Tibial artery (tissue), 4 donors: ENCODE measurements at regions not wholly inside any gene's neighbourhood (a gene's known extent, or its start where the extent isn't known, plus 50 kb on each side); places are given as distances from the start of the nearest gene placed in this dataset.
A peak's percentile ranks its signal among the peaks of the same experiment; 100 is the strongest.

ENCODE experiments used
- DNase-seq, 2 donors: peaks; one replicate each; pipeline ENCODE4 v3.0.0-alpha.2; 2019
- H3K27ac ChIP-seq, 2 donors: fragments of 200-600 bp; sonication (generic) in 1 of 2; 1 replicate in 1 of 2; 2 replicates in 1 of 2; pipeline ENCODE4 v1.5.1; 2018 to 2019; ENCODE audit warnings: mild to moderate bottlenecking in 1 of 2
- H3K27me3 ChIP-seq, 2 donors: fragments of 200-600 bp; sonication (generic) in 1 of 2; one replicate each; pipeline versions ENCODE4 v1.5.1 to v1.6.0; 2016 to 2019
- H3K36me3 ChIP-seq, 3 donors: fragments of 200-600 bp; sonication (generic) in 2 of 3; one replicate each; pipeline ENCODE4 v1.5.1; 2016 to 2019; ENCODE audit warnings: mild to moderate bottlenecking in 2 of 3
- H3K4me1 ChIP-seq, 4 donors: fragments of 200-600 bp; sonication (generic) in 2 of 4; 1 replicate in 3 of 4; 2 replicates in 1 of 4; pipeline ENCODE4 v1.5.1; 2016 to 2019
- H3K4me3 ChIP-seq, 2 donors: fragments of 200-600 bp; sonication (generic) in 1 of 2; 1 replicate in 1 of 2; 2 replicates in 1 of 2; pipeline ENCODE4 v1.5.1; 2018 to 2019; ENCODE audit warnings: mild to moderate bottlenecking in 2 of 2
- H3K9me3 ChIP-seq, 3 donors: fragments of 200-600 bp; sonication (generic) in 1 of 3; one replicate each; pipeline ENCODE4 v1.5.1; 2016 to 2019
- CTCF ChIP-seq, 2 experiments: fragments of 200-600 bp in 1 of 2; fragments of 450-650 bp in 1 of 2; IDR thresholded peaks; one replicate each; pipeline ENCODE4 v1.5.1; 2017 to 2019; ENCODE audit warnings: antibody characterized with exemption in 2 of 2, mild to moderate bottlenecking in 1 of 2, moderate library complexity in 1 of 2
- intact Hi-C: fragments of 100-400 bp; cut with DNase I; formaldehyde crosslinking; loops from one replicate; pipeline ENCODE4 v1.15.0; 2023; ENCODE audit warnings: low total_unique reads

GRCh38 chr1:239939602-239940001 is 152.1 kb upstream of the FMN2 start:
- intact Hi-C loops = no loop called here
- Histone ChIP-seq H3K27ac (no peak overlapping the region), H3K4me3 (no peak overlapping the region), H3K36me3 (no peaks in the 10 kb centered on the region), H3K9me3 (no peaks in the 10 kb centered on the region), H3K27me3 (no peaks in the 10 kb centered on the region), H3K4me1 (no peaks in the 10 kb centered on the region)
- TF ChIP-seq CTCF (IDR thresholded peaks at IDR 0.05) = no peak
- no peak for DNase-seq

GRCh38 chr1:239943761-239944160 is 147.9 kb upstream of the FMN2 start:
- H3K27me3 ChIP-seq = no peaks in the 10 kb centered on the region
- no peak for DNase-seq
- H3K27ac ChIP-seq = no peak overlapping the region
- no peaks in the 10 kb centered on the region for H3K36me3 ChIP-seq
- no peaks in the 10 kb centered on the region for H3K4me1 ChIP-seq
- H3K4me3 ChIP-seq = no peak overlapping the region
- H3K9me3 ChIP-seq = no peaks in the 10 kb centered on the region
- no peak for TF ChIP-seq CTCF (IDR thresholded peaks at IDR 0.05)
- intact Hi-C loops = no loop called here

GRCh38 chr1:239944666-239945065 is 147.0 kb upstream of the FMN2 start:
- H3K9me3 ChIP-seq = no peaks in the 10 kb centered on the region
- DNase-seq = no peak
- TF ChIP-seq CTCF (IDR thresholded peaks at IDR 0.05) = no peak
- H3K4me1 ChIP-seq = no peaks in the 10 kb centered on the region
- H3K36me3 ChIP-seq = no peaks in the 10 kb centered on the region
- no peak overlapping the region for H3K27ac ChIP-seq
- H3K4me3 ChIP-seq = no peak overlapping the region
- H3K27me3 ChIP-seq = no peaks in the 10 kb centered on the region
- intact Hi-C loops = no loop called here

- H3K36me3 ChIP-seq = no peaks in the 10 kb centered on the region
- intact Hi-C loops = no loop called here
- no peaks in the 10 kb centered on the region for H3K4me1 ChIP-seq
- H3K27ac ChIP-seq = no peak overlapping the region
- DNase-seq = no peak
- H3K4me3 ChIP-seq = no peak overlapping the region
- no peaks in the 10 kb centered on the region for H3K9me3 ChIP-seq
- TF ChIP-seq CTCF (IDR thresholded peaks at IDR 0.05) = no peak
- H3K27me3 ChIP-seq = peaks cover 0 to 1% of the 10 kb centered on the region in 2 donors
Measured at GRCh38 chr1:239947801-239948200, 143.9 kb upstream of the FMN2 start.

- intact Hi-C loops = no loop called here
Measured at GRCh38 chr1:239951511-239952140, 140.1 kb upstream of the FMN2 start.

More at GRCh38 chr1:239951511-239952140, 140.1 kb upstream of the FMN2 start:
- peaks cover 0 to 13% of the 10 kb centered on the region in 2 donors for H3K27me3 ChIP-seq
- DNase-seq = peak in 1 of 2 donors; percentile 59
- H3K36me3 ChIP-seq = no peaks in the 10 kb centered on the region
- H3K4me1 ChIP-seq = no peaks in the 10 kb centered on the region
- no peak overlapping the region for H3K27ac ChIP-seq
- TF ChIP-seq CTCF (IDR thresholded peaks at IDR 0.05) = peak; percentile 53 to 65
- H3K4me3 ChIP-seq = no peak overlapping the region
- H3K9me3 ChIP-seq = no peaks in the 10 kb centered on the region
